ENCODE measurements at regions not wholly inside any gene's neighbourhood (a gene's known extent, or its start where the extent isn't known, plus 50 kb on each side); places are given as distances from the start of the nearest gene placed in this dataset.

GRCh38 chr2:136434251-136434715 lies 316.3 kb upstream of the CXCR4 start (continued):
- TF ChIP-seq ZBTB49 (CRISPR knock-in tag; IDR thresholded peaks at IDR 0.05; ENCODE audit: borderline replicate concordance) (no peak), ZNF184 (CRISPR knock-in tag; IDR thresholded peaks at IDR 0.05) (no peak), NCOA1 (IDR thresholded peaks at IDR 0.05; ENCODE audit: low read depth) (no peak), HDGF (IDR thresholded peaks at IDR 0.05) (no peak), ZBED1 (IDR thresholded peaks at IDR 0.05) (no peak), DDX20 (tag; IDR thresholded peaks at IDR 0.05; ENCODE audit: low read depth) (no peak), MAZ (CRISPR knock-in tag; conservative IDR thresholded peaks at IDR 0.05 in 1 of 2, IDR thresholded peaks at IDR 0.05 in 1 of 2) (peak in 1 of 2 experiments; percentile 17; a peak in 1 of 4 replicates), NRF1 (conservative IDR thresholded peaks at IDR 0.05 in 1 of 2, IDR thresholded peaks at IDR 0.05 in 1 of 2) (no peak), U2AF1 (optimal IDR thresholded peaks at IDR 0.05; ENCODE audit: low read depth, low read length) (no peak), ZNF146 (CRISPR knock-in tag; IDR thresholded peaks at IDR 0.05; ENCODE audit: unreplicated experiment) (no peak), ZNF212 (CRISPR knock-in tag; IDR thresholded peaks at IDR 0.05) (no peak), BRD9 (IDR thresholded peaks at IDR 0.05; ENCODE audit: low read depth, partially characterized antibody) (no peak), THAP12 (CRISPR knock-in tag; IDR thresholded peaks at IDR 0.05) (no peak), ZNF282 (CRISPR knock-in tag; IDR thresholded peaks at IDR 0.05) (no peak), KDM5B (IDR thresholded peaks at IDR 0.05; ENCODE audit: insufficient replicate concordance, low read depth, low read length) (no peak), BCL6 (CRISPR knock-in tag; IDR thresholded peaks at IDR 0.05) (no peak), SMAD2 (IDR thresholded peaks at IDR 0.05; ENCODE audit: low read depth, low read length) (no peak), MAFG (tag; conservative IDR thresholded peaks at IDR 0.05) (no peak)
- TF ChIP-seq, protein P1, sequence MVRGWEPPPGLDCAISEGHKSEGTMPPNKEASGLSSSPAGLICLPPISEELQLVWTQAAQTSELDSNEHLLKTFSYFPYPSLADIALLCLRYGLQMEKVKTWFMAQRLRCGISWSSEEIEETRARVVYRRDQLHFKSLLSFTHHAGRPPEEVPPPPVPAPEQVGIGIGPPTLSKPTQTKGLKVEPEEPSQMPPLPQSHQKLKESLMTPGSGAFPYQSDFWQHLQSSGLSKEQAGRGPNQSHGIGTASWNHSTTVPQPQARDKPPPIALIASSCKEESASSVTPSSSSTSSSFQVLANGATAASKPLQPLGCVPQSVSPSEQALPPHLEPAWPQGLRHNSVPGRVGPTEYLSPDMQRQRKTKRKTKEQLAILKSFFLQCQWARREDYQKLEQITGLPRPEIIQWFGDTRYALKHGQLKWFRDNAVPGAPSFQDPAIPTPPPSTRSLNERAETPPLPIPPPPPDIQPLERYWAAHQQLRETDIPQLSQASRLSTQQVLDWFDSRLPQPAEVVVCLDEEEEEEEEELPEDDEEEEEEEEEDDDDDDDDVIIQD (CRISPR knock-in tag; IDR thresholded peaks at IDR 0.05): no peak
- TF ChIP-seq, protein P2, sequence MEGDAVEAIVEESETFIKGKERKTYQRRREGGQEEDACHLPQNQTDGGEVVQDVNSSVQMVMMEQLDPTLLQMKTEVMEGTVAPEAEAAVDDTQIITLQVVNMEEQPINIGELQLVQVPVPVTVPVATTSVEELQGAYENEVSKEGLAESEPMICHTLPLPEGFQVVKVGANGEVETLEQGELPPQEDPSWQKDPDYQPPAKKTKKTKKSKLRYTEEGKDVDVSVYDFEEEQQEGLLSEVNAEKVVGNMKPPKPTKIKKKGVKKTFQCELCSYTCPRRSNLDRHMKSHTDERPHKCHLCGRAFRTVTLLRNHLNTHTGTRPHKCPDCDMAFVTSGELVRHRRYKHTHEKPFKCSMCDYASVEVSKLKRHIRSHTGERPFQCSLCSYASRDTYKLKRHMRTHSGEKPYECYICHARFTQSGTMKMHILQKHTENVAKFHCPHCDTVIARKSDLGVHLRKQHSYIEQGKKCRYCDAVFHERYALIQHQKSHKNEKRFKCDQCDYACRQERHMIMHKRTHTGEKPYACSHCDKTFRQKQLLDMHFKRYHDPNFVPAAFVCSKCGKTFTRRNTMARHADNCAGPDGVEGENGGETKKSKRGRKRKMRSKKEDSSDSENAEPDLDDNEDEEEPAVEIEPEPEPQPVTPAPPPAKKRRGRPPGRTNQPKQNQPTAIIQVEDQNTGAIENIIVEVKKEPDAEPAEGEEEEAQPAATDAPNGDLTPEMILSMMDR (IDR thresholded peaks at IDR 0.05 in 2 of 3, conservative IDR thresholded peaks at IDR 0.05 in 1 of 3; ENCODE audit: insufficient read depth in 2 of 3, low read depth in 1 of 3, low read length in 3 of 3): no peak
